ENCODE measurements at regions not wholly inside any gene's neighbourhood (a gene's known extent, or its start where the extent isn't known, plus 50 kb on each side); places are given as distances from the start of the nearest gene placed in this dataset.

DNA sequence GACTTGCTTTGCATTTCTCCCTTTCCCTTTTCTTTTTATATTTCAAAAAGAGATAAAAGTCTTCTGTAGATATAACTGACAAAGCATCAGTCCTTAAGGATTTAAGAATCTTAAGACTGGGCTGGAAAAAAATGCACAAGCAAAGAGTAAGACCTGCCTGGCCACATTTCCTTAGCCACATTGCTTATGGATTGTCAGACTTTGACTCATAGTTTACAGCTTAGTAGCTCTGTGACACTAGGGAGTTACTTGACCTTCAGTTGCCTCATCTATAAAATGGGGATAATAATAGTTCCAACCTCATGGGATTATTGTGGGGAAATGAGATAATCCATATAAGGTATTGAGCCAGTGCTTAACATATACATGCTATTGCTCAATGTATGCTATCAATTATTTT lies 66.4 kb upstream of the STK38L start:
- no peaks in the 10 kb centered on the region for H3K27me3 ChIP-seq (replicated peaks in 1 of 4; ENCODE audit: control insufficient read depth in 3 of 4, extremely low read depth in 1 of 4, insufficient read depth in 3 of 4, low read length in 3 of 4)
- H3K23ac ChIP-seq (ENCODE audit: insufficient read length): no peak overlapping the region
- no peaks in the 10 kb centered on the region for H3K36me3 ChIP-seq (ENCODE audit: control insufficient read depth in 2 of 4, insufficient read depth in 4 of 4, low read length in 3 of 4)
- no peak overlapping the region for H3K18ac ChIP-seq (ENCODE audit: extremely low read depth, low read length)
- H2BK15ac ChIP-seq (ENCODE audit: low read length): no peak overlapping the region
- no peak for FAIRE-seq
- no peak overlapping the region for H3K27ac ChIP-seq (ENCODE audit: low read depth, low read length)
- no peak overlapping the region for H2BK120ac ChIP-seq (replicated peaks; ENCODE audit: low read depth, low read length)
- no peak overlapping the region for H3K4ac ChIP-seq (replicated peaks; ENCODE audit: insufficient read length, low read depth, low read length)
- H2AFZ ChIP-seq (ENCODE audit: low read length): no peak overlapping the region
- H4K5ac ChIP-seq (ENCODE audit: insufficient read length, low read depth, low read length): no peak overlapping the region
- no peaks in the 10 kb centered on the region for H3K79me1 ChIP-seq (ENCODE audit: low read depth, low read length)
- H4K8ac ChIP-seq (ENCODE audit: extremely low read depth, insufficient read depth, low read length): no peak overlapping the region
- TF ChIP-seq SRF (IDR thresholded peaks at IDR 0.05; ENCODE audit: low read depth, low read length) (no peak), CHD1 (IDR thresholded peaks at IDR 0.05; ENCODE audit: low read depth, low read length) (no peak), CHD2 (IDR thresholded peaks at IDR 0.05; ENCODE audit: low read length) (no peak), POLR2AphosphoS5 (IDR thresholded peaks at IDR 0.05; ENCODE audit: low read depth, low read length) (no peak), TBP (IDR thresholded peaks at IDR 0.05; ENCODE audit: low read depth, low read length) (no peak), FOSL1 (IDR thresholded peaks at IDR 0.05; ENCODE audit: insufficient read depth, low read depth, low read length) (no peak), CEBPB (IDR thresholded peaks at IDR 0.05; ENCODE audit: low read depth, low read length) (no peak)
- TF ChIP-seq, protein P1, sequence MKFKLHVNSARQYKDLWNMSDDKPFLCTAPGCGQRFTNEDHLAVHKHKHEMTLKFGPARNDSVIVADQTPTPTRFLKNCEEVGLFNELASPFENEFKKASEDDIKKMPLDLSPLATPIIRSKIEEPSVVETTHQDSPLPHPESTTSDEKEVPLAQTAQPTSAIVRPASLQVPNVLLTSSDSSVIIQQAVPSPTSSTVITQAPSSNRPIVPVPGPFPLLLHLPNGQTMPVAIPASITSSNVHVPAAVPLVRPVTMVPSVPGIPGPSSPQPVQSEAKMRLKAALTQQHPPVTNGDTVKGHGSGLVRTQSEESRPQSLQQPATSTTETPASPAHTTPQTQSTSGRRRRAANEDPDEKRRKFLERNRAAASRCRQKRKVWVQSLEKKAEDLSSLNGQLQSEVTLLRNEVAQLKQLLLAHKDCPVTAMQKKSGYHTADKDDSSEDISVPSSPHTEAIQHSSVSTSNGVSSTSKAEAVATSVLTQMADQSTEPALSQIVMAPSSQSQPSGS (IDR thresholded peaks at IDR 0.05; ENCODE audit: low read length): no peak
- TF ChIP-seq, protein P2, sequence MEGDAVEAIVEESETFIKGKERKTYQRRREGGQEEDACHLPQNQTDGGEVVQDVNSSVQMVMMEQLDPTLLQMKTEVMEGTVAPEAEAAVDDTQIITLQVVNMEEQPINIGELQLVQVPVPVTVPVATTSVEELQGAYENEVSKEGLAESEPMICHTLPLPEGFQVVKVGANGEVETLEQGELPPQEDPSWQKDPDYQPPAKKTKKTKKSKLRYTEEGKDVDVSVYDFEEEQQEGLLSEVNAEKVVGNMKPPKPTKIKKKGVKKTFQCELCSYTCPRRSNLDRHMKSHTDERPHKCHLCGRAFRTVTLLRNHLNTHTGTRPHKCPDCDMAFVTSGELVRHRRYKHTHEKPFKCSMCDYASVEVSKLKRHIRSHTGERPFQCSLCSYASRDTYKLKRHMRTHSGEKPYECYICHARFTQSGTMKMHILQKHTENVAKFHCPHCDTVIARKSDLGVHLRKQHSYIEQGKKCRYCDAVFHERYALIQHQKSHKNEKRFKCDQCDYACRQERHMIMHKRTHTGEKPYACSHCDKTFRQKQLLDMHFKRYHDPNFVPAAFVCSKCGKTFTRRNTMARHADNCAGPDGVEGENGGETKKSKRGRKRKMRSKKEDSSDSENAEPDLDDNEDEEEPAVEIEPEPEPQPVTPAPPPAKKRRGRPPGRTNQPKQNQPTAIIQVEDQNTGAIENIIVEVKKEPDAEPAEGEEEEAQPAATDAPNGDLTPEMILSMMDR (IDR thresholded peaks at IDR 0.05; ENCODE audit: control extremely low read depth in 1 of 3, insufficient read depth in 1 of 3, low read depth in 1 of 3, low read length in 3 of 3): no peak
- H3K4me1 ChIP-seq (replicated peaks in 1 of 4; ENCODE audit: control insufficient read depth in 3 of 4, insufficient read depth in 4 of 4, low read length in 3 of 4): no peaks in the 10 kb centered on the region
- no peak overlapping the region for H2AK5ac ChIP-seq (ENCODE audit: low read depth, low read length)
- H3K14ac ChIP-seq (ENCODE audit: insufficient read length): no peak overlapping the region
- no peaks in the 10 kb centered on the region for H3K23me2 ChIP-seq (ENCODE audit: low read depth, low read length)
- no peak overlapping the region for H3K9ac ChIP-seq (replicated peaks in 1 of 4; ENCODE audit: extremely low read depth in 1 of 4, low read depth in 3 of 4, low read length in 3 of 4)
- H3K79me2 ChIP-seq (ENCODE audit: control insufficient read depth in 1 of 2, insufficient read depth in 2 of 2, low read length in 2 of 2): no peaks in the 10 kb centered on the region
- H3K4me2 ChIP-seq (ENCODE audit: insufficient read depth in 1 of 2, low read depth in 2 of 2, low read length in 2 of 2): no peak overlapping the region
- H2BK5ac ChIP-seq (ENCODE audit: low read depth, low read length): no peak overlapping the region
- no peak overlapping the region for H4K91ac ChIP-seq (replicated peaks; ENCODE audit: insufficient read length, low read length)
- no peak overlapping the region for H2BK20ac ChIP-seq (ENCODE audit: low read length)
- no peak overlapping the region for H3K56ac ChIP-seq (replicated peaks; ENCODE audit: insufficient read length, low read depth, low read length)
- ChIA-PET CTCF (ENCODE audit: partially characterized antibody) (interaction anchor here (1.1 kb wide), 1 partner anchor 22 kb away, joined by 5 read pairs; no protein-coding TSS in a partner anchor), POLR2A (ENCODE audit: partially characterized antibody) (no interaction called here)
- H2BK12ac ChIP-seq (ENCODE audit: low read depth, low read length): no peak overlapping the region
- H4K20me1 ChIP-seq (replicated peaks in 1 of 2; ENCODE audit: control insufficient read depth in 1 of 2, insufficient read depth in 2 of 2, low read length in 2 of 2): no peaks in the 10 kb centered on the region
- no peak for DNase-seq (ENCODE audit: low read depth in 1 of 2, low spot score in 2 of 2)
- 0 out of 4 replicates have a peak, but pooled peaks cover 0 to under 1% of the 10 kb centered on the region in 2 experiments for H3K9me3 ChIP-seq (ENCODE audit: insufficient read depth in 2 of 2, low read depth in 1 of 2, low read length in 1 of 2)
- no peak overlapping the region for H3K4me3 ChIP-seq (ENCODE audit: extremely low read depth in 1 of 4, insufficient read depth in 2 of 4, low read depth in 3 of 4, low read length in 4 of 4)

All from H1 (cell line).